Esophagus muscularis mucosa (tissue), 4 donors: ENCODE measurements at regions not wholly inside any gene's neighbourhood (a gene's known extent, or its start where the extent isn't known, plus 50 kb on each side); places are given as distances from the start of the nearest gene placed in this dataset.

Experiments used
- DNase-seq: peaks from one replicate; pipeline ENCODE4 v3.0.0-alpha.2; 2017; ENCODE audit errors: extremely low spot score
- H3K27ac ChIP-seq, 4 donors: fragments of 200-600 bp; sonication (generic); replicated peaks in 1 of 4; 1 replicate in 3 of 4; 2 replicates in 1 of 4; pipeline ENCODE4 v1.5.1; 2016 to 2019; ENCODE audit warnings: mild to moderate bottlenecking in 1 of 4
- H3K27me3 ChIP-seq, 4 donors: fragments of 200-600 bp; sonication (generic); one replicate each; pipeline versions ENCODE4 v1.5.1 to v1.6.0; 2016 to 2019
- H3K36me3 ChIP-seq, 4 donors: fragments of 200-600 bp; sonication (generic); one replicate each; pipeline ENCODE4 v1.5.1; 2016 to 2019
- H3K4me1 ChIP-seq, 4 donors: fragments of 200-600 bp; sonication (generic); one replicate each; pipeline ENCODE4 v1.5.1; 2016 to 2019
- H3K4me3 ChIP-seq, 4 donors: fragments of 200-600 bp; sonication (generic); 1 replicate in 2 of 4; 2 replicates in 2 of 4; pipeline ENCODE4 v1.5.1; 2016 to 2019; ENCODE audit warnings: mild to moderate bottlenecking in 4 of 4, moderate library complexity in 1 of 4
- H3K9me3 ChIP-seq, 4 donors: fragments of 200-600 bp; sonication (generic); 1 replicate in 3 of 4; 2 replicates in 1 of 4; pipeline ENCODE4 v1.5.1; 2016 to 2019
- EP300 ChIP-seq: sonication (generic); formaldehyde crosslinking; IDR thresholded peaks from one replicate; pipeline ENCODE4 v1.6.1; 2017; ENCODE audit warnings: antibody characterized with exemption
- POLR2A ChIP-seq: fragments of 450-650 bp; IDR thresholded peaks from one replicate; pipeline ENCODE4 v1.6.1; 2017; ENCODE audit warnings: antibody characterized with exemption, moderate library complexity, mild to moderate bottlenecking, low read depth
- POLR2AphosphoS5 ChIP-seq, 2 donors: sonication (generic); formaldehyde crosslinking; IDR thresholded peaks; one replicate each; pipeline ENCODE4 v1.6.1; 2017; ENCODE audit warnings: antibody characterized with exemption in 2 of 2
- WGBS: methylation state at CpG from one replicate; pipeline ENCODE4 v1.1.5; 2018; 5-methylcytosine and 5-hydroxymethylcytosine counted together
- intact Hi-C: fragments of 100-400 bp; cut with DNase I; formaldehyde crosslinking; loops from one replicate; pipeline ENCODE4 v1.15.1; 2023
- TF ChIP-seq, protein P1 (sequence below), 3 experiments: fragments of 200-600 bp in 2 of 3; fragments of 450-650 bp in 1 of 3; sonication (generic) in 2 of 3; IDR thresholded peaks; one replicate each; pipeline ENCODE4 v1.5.1; 2017 to 2019; ENCODE audit warnings: antibody characterized with exemption in 3 of 3, mild to moderate bottlenecking in 2 of 3, moderate library complexity in 1 of 3

DNA sequence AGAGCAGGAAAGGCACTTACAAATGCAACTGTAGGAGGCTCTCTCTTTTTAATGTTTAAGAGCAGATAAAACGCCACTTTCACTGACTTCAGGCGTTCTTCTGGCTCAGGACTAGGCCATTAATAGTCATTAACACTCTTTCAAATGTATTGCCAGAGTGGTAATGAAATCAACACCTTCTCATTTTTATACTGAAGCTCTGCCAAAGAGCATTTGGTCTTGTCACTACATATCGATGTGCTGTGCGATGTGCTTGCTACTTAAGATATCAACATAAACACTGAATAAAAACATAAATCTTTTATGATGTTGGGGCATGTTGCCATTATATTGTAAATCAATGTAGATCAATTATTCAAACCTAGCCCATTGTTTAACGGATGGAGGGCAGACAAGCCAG is 634.7 kb downstream of the ARL4A start:
- Histone ChIP-seq H3K4me1 (peaks cover 0 to 6% (median 2%) of the 10 kb centered on the region in 4 donors), H3K4me3 (no peak overlapping the region), H3K9me3 (peaks cover 0 to 3% (median 1%) of the 10 kb centered on the region in 4 donors), H3K27me3 (no peaks in the 10 kb centered on the region), H3K27ac (no peak overlapping the region), H3K36me3 (no peaks in the 10 kb centered on the region)
- no peak for TF ChIP-seq EP300
- no peak for TF ChIP-seq POLR2A
- TF ChIP-seq POLR2AphosphoS5 (IDR thresholded peaks at IDR 0.05): no peak
- TF ChIP-seq, protein P1, sequence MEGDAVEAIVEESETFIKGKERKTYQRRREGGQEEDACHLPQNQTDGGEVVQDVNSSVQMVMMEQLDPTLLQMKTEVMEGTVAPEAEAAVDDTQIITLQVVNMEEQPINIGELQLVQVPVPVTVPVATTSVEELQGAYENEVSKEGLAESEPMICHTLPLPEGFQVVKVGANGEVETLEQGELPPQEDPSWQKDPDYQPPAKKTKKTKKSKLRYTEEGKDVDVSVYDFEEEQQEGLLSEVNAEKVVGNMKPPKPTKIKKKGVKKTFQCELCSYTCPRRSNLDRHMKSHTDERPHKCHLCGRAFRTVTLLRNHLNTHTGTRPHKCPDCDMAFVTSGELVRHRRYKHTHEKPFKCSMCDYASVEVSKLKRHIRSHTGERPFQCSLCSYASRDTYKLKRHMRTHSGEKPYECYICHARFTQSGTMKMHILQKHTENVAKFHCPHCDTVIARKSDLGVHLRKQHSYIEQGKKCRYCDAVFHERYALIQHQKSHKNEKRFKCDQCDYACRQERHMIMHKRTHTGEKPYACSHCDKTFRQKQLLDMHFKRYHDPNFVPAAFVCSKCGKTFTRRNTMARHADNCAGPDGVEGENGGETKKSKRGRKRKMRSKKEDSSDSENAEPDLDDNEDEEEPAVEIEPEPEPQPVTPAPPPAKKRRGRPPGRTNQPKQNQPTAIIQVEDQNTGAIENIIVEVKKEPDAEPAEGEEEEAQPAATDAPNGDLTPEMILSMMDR (IDR thresholded peaks at IDR 0.05): no peak
- intact Hi-C loops: no loop called here
- DNase-seq: no peak
- 50% methylated on average over 5 of the region's 5 CpGs for WGBS

DNA sequence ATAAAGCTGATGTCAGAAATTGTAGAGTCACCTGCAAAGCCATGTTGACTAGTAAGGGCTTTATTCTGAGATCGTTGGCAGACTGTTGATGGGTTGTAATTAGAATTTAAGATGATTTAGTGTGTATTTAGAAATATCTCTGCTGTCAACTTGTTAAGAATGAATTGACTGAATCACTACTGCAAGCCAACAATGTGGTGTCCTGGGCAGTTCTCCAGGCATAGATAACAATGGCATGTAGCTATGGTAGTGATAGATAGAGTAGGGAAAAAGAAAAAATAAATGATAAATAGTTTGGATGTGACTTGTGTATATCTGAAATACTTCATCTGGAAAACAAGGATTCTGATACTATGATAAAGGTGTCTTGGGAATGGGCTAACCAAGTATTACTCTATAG is 640.2 kb downstream of the ARL4A start:
- peaks cover 0 to 3% (median 1%) of the 10 kb centered on the region in 4 donors for H3K9me3 ChIP-seq
- no peaks in the 10 kb centered on the region for H3K4me1 ChIP-seq
- no peaks in the 10 kb centered on the region for H3K27me3 ChIP-seq
- no peaks in the 10 kb centered on the region for H3K36me3 ChIP-seq
- intact Hi-C loops: no loop called here
- H3K27ac ChIP-seq: no peak overlapping the region
- 50% methylated on average over 1 of the region's 1 CpG for WGBS
- no peak for TF ChIP-seq POLR2A
- TF ChIP-seq EP300: no peak
- TF ChIP-seq POLR2AphosphoS5 (IDR thresholded peaks at IDR 0.05): no peak
- TF ChIP-seq, protein P1 (IDR thresholded peaks at IDR 0.05): no peak
- no peak for DNase-seq
- no peak overlapping the region for H3K4me3 ChIP-seq

DNA sequence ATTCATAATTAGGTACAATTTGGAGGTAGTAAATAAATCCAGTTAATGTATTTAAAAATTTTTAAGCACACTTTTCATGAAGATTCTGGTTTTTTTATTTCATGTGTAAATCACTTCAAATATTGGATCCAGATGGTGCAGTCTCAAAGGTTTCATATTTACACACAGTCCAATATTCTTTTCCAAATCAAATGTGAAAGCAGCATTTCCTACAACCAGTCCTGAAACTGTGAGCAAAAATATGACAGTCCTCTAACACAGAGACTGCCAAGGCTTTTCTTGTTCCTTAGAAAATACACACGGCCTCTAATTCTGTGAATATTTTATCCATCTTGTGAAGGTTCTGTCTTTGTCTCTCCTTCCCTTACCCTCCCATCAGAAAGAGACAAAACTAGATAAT is 645.9 kb downstream of the ARL4A start:
- TF ChIP-seq POLR2A (no peak), EP300 (no peak), POLR2AphosphoS5 (IDR thresholded peaks at IDR 0.05) (no peak)
- TF ChIP-seq, protein P1 (IDR thresholded peaks at IDR 0.05): no peak
- H3K4me1 ChIP-seq: no peaks in the 10 kb centered on the region
- no peak overlapping the region for H3K27ac ChIP-seq
- 52% methylated on average over 1 of the region's 1 CpG for WGBS
- intact Hi-C loops: no loop called here
- H3K4me3 ChIP-seq: no peak overlapping the region
- no peak for DNase-seq
- H3K36me3 ChIP-seq: no peaks in the 10 kb centered on the region
- no peaks in the 10 kb centered on the region for H3K27me3 ChIP-seq
- no peaks in the 10 kb centered on the region for H3K9me3 ChIP-seq

DNA sequence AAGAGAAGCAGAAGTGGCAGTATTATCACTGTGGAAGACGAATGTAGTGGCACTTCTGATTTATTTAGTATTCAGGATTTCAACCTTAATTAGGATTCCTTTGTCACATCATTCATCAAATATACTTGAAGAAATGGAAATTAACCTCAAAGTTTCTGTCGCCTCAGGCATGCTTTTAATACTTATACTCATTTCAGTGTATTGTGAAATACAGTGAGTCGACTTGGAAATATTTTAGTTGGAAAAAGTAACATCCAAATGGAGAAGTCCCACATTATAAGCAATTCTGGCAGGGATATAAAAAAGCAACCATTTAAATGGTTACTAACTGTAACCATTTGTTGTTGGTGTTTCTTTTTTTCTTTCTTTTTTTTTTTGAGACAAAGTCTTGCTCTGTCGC is 648.8 kb downstream of the ARL4A start:
- H3K27ac ChIP-seq: no peak overlapping the region
- H3K4me1 ChIP-seq: no peaks in the 10 kb centered on the region
- H3K4me3 ChIP-seq: no peak overlapping the region
- TF ChIP-seq POLR2A (no peak), EP300 (no peak), POLR2AphosphoS5 (IDR thresholded peaks at IDR 0.05) (no peak)
- TF ChIP-seq, protein P1 (IDR thresholded peaks at IDR 0.05): no peak
- no peak for DNase-seq
- no peaks in the 10 kb centered on the region for H3K9me3 ChIP-seq
- no peaks in the 10 kb centered on the region for H3K27me3 ChIP-seq
- WGBS: 70% methylated on average over 4 of the region's 4 CpGs
- intact Hi-C loops: no loop called here
- H3K36me3 ChIP-seq: no peaks in the 10 kb centered on the region

DNA sequence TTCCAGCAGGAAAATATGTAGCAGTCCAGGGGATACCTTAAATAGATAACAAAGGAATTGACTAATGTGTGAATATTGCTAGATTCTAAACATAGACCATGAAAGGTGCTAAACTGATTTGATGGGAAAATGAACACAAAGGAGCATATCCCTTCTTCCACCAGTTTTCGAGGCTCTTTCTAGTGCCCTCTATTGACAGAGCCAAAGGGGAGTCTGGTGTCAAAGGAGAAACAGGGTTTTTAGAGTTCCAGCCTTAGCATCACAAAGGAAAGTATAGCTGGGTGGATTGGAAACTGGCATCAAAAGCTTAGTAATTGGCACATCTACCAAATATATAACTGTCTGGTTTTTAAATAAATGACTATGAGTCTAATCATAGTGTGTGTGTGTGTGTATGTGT is 636.8 kb downstream of the ETV1 start:
- WGBS: 60% methylated on average over 1 of the region's 1 CpG
- intact Hi-C loops: no loop called here
- no peak for DNase-seq

More for the DNA sequence above, 636.8 kb downstream of the ETV1 start:
- no peaks in the 10 kb centered on the region for H3K36me3 ChIP-seq
- no peaks in the 10 kb centered on the region for H3K4me1 ChIP-seq
- TF ChIP-seq EP300: no peak
- TF ChIP-seq, protein P1 (IDR thresholded peaks at IDR 0.05): no peak
- TF ChIP-seq POLR2A: no peak
- TF ChIP-seq POLR2AphosphoS5 (IDR thresholded peaks at IDR 0.05): no peak
- no peak overlapping the region for H3K27ac ChIP-seq
- H3K9me3 ChIP-seq: no peaks in the 10 kb centered on the region
- no peaks in the 10 kb centered on the region for H3K27me3 ChIP-seq
- H3K4me3 ChIP-seq: no peak overlapping the region
